NCI-H345 (cell line): ENCODE measurements at regions not wholly inside any gene's neighbourhood (a gene's known extent, or its start where the extent isn't known, plus 50 kb on each side); places are given as distances from the start of the nearest gene placed in this dataset.

Experiments used
- DNase-seq: peaks from one replicate; lab custom pipeline; 2025; lab: John Stamatoyannopoulos, UW

- no peak for DNase-seq
Observed at GRCh38 chr3:106616556-106616955, 747.7 kb upstream of the CBLB start.

GRCh38 chr3:106617276-106617675, 748.5 kb upstream of the CBLB start:
- DNase-seq: no peak

DNA sequence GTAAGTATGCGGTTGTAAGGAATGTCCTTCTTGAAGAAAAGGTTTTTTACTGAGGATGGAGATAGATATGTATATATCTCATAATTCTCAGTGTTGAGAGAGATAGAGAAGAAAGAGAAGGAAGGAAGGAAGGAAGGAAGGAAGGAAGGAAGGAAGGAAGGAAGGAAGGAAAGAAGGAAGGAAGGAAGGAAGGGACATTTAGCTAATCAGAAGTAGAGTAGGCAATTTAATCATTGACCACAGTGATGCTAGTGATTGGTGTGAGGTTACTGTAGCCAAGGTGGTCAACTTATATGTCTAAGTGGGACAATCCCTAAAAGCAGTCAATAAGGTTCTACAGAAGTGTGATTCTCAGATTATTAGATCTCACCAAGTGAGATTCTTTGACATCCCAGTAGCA, 751.8 kb upstream of the CBLB start:
- no peak for DNase-seq

DNA sequence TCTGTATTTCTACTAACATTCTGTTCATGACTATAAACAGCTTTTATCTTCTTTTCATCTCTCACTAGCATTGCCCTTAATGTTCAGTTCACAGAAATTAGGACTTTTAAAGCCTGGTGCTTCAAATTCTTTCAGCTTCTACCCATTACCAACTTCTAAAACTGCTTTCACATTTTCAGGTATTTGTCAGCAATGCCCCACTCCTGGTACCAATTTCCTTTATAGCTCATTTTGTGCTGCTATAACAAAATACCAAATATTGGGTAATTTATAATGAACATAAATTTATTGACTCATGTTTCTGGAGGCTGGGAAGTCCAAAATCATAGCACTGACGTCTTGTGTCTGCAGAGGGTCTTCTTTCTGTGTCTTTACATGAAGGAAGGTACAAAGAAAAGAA, 753.1 kb upstream of the CCDC54 start:
- no peak for DNase-seq

DNA sequence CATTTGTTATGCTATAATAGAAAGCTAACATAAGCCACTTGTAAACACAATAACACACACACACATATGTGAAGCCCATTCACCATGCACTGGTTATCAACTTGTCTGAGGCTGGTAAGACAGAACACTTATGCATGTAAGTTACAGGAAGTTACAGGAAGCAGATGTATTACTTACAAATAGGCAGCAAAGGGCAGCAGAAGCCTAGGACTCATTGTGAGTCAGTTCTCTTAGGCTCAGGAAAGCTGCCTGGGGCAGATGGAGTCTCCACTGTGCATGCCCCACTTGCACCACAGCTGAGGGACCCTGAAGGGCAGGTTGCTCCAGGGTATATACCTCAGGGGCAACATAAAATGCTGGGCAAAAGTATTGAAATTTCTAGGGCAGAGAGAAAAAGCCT, 748.8 kb upstream of the CCDC54 start:
- DNase-seq: no peak

- DNase-seq: no peak
Observed at GRCh38 chr3:106629215-106629832, 747.9 kb upstream of the CCDC54 start.

GRCh38 chr3:106631373-106632108, 745.7 kb upstream of the CCDC54 start:
- no peak for DNase-seq

DNA sequence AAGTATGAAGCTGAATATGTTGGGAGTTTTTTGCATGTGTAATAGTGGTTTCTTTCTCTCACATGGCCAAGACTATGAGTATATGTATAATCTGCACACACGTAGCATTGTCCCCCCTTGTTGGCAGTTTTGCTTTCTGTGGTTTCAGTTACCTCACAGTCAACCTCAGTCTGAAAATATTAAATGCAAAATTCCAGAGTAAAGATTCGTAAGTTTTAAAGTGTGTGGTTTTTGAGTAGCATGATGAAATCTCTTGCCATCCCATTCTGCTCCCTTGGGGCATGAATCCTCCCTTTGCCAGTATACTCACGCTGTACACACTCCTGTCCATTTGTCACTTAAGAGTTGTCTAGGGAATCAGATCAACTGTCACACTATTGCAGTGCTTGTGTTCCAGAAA, 742.0 kb upstream of the CCDC54 start:
- DNase-seq: no peak

GRCh38 chr3:106635826-106636225, 741.4 kb upstream of the CCDC54 start:
- DNase-seq: no peak

DNA sequence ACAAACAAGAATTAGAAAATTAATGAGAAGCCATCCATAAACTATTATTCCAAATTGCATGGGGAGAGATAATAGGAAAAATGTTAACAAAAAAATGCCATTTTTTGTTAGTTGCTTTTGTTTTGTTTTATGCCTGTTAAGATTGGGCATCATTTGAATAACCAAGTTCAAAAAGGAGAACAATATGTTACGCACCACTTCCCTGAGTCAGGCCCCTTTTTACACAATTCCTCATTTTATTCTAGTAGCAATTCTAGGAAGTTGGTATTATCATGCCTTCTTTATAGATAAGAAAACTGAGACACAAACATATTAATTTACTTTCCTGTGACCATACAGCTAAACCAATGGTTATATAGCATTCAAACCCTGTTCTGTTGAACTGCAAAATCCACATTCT, 736.9 kb upstream of the CCDC54 start:
- DNase-seq: no peak

DNA sequence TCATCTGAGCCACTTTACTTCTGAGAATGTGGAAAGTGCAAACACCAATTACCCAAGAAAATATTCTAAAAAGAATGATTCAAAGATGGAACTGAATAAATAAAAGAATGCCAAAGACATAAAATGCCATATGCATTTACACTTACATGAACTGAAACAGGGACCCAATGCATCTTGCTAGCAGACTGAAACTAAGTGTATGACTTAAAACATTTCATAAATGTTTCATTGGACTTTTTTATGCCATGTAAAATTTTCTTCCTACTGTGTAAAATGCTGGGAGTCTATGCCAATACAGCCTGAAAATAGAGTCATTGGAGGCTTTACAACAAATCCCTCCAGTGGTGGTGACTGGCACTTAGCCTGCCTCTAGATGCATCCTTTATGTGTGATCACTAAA, 735.1 kb upstream of the CCDC54 start:
- DNase-seq: no peak

GRCh38 chr3:106643684-106644161, 733.5 kb upstream of the CCDC54 start:
- DNase-seq: no peak

DNA sequence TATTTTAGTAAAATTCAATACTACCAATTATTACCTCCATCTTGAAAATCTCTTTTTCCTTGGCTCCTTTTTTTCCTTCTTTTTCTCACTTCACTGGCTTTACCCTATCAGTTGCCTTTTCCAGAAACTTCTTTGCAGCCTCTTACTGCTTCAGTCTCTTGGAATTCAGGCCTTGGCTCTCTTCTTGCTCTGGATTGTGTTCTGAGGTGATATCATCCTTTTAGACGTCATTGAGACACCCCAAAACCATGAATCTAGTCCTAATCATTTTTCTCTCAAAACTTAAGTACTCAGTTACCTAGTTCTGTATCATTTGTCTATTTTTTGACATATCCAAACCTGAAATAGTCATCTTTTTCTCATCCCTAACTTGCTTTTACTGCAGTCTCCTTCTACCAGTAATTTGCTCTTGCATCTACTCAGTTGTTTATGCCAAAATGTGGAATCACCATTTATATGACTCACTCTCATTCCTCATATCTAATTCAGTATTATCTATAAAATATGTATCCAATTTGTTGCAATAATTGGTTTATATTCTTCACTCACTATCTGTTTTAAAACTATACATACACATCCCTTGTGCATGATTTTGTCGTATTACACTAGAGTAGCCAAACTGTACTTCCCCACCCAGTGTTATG, 703.2 kb upstream of the CCDC54 start:
- no peak for DNase-seq

DNA sequence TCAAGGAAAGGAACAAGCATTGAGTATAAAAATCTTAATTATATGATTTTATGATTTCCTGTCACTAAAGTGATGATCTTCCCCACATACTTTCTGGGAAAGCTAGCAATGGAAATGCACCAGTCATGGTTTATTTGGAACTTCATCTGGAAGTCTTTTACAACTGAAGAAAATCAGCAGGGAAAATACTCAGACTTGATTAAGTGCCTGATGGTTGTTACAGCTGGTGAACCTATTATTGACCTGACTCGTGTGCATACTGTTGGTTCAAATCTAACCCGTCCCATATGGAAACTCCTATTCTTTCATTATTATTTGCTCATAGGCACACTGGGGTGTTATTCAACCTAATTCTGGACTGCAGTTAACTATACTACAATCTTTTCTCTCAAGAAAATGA, 701.8 kb upstream of the CCDC54 start:
- DNase-seq: no peak

GRCh38 chr3:106678657-106679390, 698.4 kb upstream of the CCDC54 start:
- DNase-seq: no peak

GRCh38 chr3:106683953-106684620, 693.2 kb upstream of the CCDC54 start:
- no peak for DNase-seq

GRCh38 chr3:106685745-106686144, 691.5 kb upstream of the CCDC54 start:
- peak; percentile 13 for DNase-seq

GRCh38 chr3:106687905-106688304, 689.3 kb upstream of the CCDC54 start:
- DNase-seq: no peak

DNA sequence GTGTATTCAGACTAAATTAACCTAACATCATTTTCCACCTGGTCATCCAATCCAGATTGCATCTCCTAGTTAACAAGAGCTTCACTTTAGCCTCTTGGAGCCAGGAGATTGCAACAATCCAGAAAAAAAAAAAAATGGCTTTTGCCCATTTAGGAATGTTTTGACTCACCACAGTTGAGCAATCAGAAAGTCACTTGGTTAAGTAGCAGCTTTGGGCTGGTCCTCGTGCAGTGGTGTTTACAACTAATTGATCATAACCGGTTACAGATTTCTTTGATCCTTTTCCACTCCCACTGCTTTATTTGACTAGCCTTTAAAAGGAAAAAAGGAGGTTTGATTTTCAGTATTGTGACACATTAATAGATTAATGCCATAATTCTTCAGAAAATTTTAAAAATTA, 688.8 kb upstream of the CCDC54 start:
- peak; percentile 30 for DNase-seq

- no peak for DNase-seq
Observed at GRCh38 chr3:106691476-106691875, 685.8 kb upstream of the CCDC54 start.

DNA sequence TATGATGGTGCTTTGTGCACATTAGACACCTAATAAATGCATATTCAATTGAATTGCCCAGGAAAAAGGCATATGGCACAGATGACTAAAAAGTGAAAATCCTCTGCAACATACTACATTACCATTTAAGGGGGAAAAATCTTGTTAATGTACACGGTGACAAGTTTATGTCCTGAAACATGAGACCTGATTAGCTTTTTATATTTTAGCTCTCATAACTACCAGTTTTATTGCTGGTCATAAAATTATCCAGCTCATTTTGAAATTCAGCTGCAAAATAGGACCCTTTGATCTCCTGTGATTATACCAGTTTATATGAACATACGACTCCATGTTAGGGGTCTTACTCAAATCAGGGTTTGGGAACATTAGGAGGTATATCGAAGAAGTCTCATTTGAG, 684.6 kb upstream of the CCDC54 start:
- DNase-seq: no peak

DNA sequence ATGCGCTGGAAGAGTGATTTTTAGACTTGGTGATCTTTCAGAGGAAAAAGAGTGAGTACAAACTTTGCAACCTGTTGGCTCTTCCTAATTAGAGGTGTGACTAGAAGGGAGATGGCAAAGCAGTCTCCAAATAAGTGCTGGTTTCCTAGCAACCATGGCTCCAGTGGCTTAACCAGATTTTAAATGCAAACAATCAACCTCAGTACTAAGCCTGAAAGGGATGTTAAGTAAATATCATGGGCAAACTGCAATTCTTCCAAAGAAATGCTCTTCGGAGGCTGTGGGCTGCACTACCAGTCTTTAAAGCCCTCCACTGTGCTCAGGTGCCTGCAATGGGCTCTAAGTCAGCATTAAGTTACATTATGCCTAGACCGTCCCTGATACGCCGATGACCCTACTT, 678.1 kb upstream of the CCDC54 start:
- peak; percentile 68 for DNase-seq
